AG04450 (cell line): ENCODE measurements at regions not wholly inside any gene's neighbourhood (a gene's known extent, or its start where the extent isn't known, plus 50 kb on each side); places are given as distances from the start of the nearest gene placed in this dataset.
A peak's percentile ranks its signal among the peaks of the same experiment; 100 is the strongest.

ENCODE experiments used
- CTCF ChIA-PET: fragments of 300-600, 350-600 bp; formaldehyde crosslinking; extraction: SDS; loops from one replicate; lab custom pipeline; 2022; ENCODE audit warnings: antibody characterized with exemption, inconsistent platforms; lab: Charles Lee
- POLR2A ChIA-PET: fragments of 350-600 bp; formaldehyde crosslinking; extraction: SDS; loops from one replicate; lab custom pipeline; 2021; ENCODE audit warnings: antibody characterized with exemption, inconsistent platforms; lab: Yijun Ruan, JAX
- DNase-seq: peaks from one replicate; pipeline ENCODE4 v3.0.0-alpha.2; 2011; ENCODE audit warnings: low read depth, low spot score
- H3K27ac ChIP-seq: one replicate; pipeline ENCODE4 v1.5.1; 2012; ENCODE audit warnings: low read depth, low read length, control low read depth
- H3K27me3 ChIP-seq: one replicate; pipeline ENCODE4 v1.6.0; 2012; ENCODE audit warnings: low read length; ENCODE audit not compliant: control insufficient read depth, insufficient read depth
- H3K4me3 ChIP-seq: 2 replicates; pipeline ENCODE4 v1.5.1; 2011; ENCODE audit warnings: mild to moderate bottlenecking, low read depth, low read length, control low read depth
- H3K9me3 ChIP-seq: 2 replicates; pipeline ENCODE4 v1.5.1; 2012; ENCODE audit warnings: low read length; ENCODE audit not compliant: control insufficient read depth, insufficient read depth
- TF ChIP-seq, protein P1 (sequence below): IDR thresholded peaks from 2 replicates; pipeline ENCODE4 v1.5.1; 2011; ENCODE audit warnings: low read depth, low read length, control low read depth, inconsistent platforms

- Histone ChIP-seq H3K4me3 (no peak overlapping the region), H3K27me3 (no peaks in the 10 kb centered on the region), H3K9me3 (no peaks in the 10 kb centered on the region), H3K27ac (no peak overlapping the region)
- no peak for DNase-seq
- POLR2A ChIA-PET = no interaction called here
- TF ChIP-seq, protein P1, sequence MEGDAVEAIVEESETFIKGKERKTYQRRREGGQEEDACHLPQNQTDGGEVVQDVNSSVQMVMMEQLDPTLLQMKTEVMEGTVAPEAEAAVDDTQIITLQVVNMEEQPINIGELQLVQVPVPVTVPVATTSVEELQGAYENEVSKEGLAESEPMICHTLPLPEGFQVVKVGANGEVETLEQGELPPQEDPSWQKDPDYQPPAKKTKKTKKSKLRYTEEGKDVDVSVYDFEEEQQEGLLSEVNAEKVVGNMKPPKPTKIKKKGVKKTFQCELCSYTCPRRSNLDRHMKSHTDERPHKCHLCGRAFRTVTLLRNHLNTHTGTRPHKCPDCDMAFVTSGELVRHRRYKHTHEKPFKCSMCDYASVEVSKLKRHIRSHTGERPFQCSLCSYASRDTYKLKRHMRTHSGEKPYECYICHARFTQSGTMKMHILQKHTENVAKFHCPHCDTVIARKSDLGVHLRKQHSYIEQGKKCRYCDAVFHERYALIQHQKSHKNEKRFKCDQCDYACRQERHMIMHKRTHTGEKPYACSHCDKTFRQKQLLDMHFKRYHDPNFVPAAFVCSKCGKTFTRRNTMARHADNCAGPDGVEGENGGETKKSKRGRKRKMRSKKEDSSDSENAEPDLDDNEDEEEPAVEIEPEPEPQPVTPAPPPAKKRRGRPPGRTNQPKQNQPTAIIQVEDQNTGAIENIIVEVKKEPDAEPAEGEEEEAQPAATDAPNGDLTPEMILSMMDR = no peak
- CTCF ChIA-PET = interaction anchor here (1.0 to 2.4 kb wide), 3 partner anchors 820 to 1034 kb away, joined by 3 to 9 read pairs (median 8); no protein-coding TSS in a partner anchor
These were observed 91.4 kb upstream of the MAD2L1 start for GRCh38 chr4:120158046-120158445.

DNA sequence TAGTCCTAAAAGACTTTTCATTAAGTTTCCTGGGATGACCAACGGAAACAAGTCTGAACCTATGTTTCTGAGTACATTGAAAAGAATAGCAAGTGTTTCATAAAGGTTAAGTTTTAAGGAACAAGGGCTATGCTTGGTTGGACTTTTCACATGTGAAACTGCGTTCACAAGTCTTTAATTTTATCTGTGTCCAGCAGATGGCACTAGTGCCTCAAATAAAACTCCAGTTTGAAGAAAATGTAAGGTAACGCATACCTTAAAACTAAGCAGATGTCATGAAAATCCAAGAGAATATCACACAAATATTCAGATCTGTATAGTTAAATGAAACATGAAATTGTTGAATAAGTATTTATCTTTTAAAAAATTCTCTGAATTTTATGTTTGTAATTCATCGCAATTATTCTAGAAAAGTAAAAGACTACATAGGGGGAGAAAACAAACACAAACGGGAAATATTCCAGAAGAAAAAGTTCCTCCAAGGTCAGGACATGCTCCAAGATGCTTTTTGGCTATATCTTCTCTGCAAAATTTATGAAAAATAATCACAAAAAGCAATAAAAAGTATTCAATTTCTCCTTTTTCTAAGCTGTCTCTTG, 89.6 kb upstream of the MAD2L1 start:
- no peak overlapping the region for H3K4me3 ChIP-seq
- no peak overlapping the region for H3K27ac ChIP-seq
- no peaks in the 10 kb centered on the region for H3K27me3 ChIP-seq
- H3K9me3 ChIP-seq = no peaks in the 10 kb centered on the region
- ChIA-PET CTCF (interaction anchor here (0.7 to 2.4 kb wide), 16 partner anchors 66 to 1036 kb away, joined by 3 to 15 read pairs (median 4); no protein-coding TSS in a partner anchor), POLR2A (no interaction called here)
- TF ChIP-seq, protein P1 = peak; percentile 62
- peak; percentile 49 for DNase-seq

- DNase-seq = no peak
- H3K27me3 ChIP-seq = no peaks in the 10 kb centered on the region
- ChIA-PET POLR2A (no interaction called here), CTCF (interaction anchor here (0.6 to 2.4 kb wide), 25 partner anchors 10 to 1037 kb away, joined by 3 to 16 read pairs (median 4); no protein-coding TSS in a partner anchor)
- H3K27ac ChIP-seq = no peak overlapping the region
- no peak overlapping the region for H3K4me3 ChIP-seq
- H3K9me3 ChIP-seq = no peaks in the 10 kb centered on the region
- TF ChIP-seq, protein P1 = no peak
These were observed 88.6 kb upstream of the MAD2L1 start for GRCh38 chr4:120155287-120155686.

DNA sequence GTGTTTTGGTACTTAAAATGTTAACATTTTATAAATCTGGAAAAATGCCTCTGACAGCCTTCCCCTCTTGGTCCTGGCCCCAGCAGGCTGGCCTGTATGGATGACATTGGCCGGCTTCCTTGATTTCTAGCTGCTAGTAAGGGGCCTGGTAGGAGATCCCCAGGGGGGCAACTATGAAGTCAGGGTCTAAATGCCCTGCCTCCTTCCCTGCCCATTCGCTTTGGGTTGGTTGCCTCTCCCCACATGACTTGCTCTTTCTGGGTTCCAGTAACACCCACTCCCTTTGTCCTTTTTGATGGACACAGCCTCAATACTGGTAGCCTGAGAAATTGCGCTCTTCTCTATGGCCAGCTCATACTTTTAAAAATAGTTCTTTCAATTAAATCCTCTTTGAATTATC, 78.0 kb upstream of the MAD2L1 start:
- Histone ChIP-seq H3K27ac (no peak overlapping the region), H3K27me3 (no peaks in the 10 kb centered on the region), H3K4me3 (no peak overlapping the region), H3K9me3 (no peaks in the 10 kb centered on the region)
- TF ChIP-seq, protein P1 = no peak
- ChIA-PET CTCF (interaction anchor here (3.4 kb wide), 1 partner anchor 10 kb away, joined by 15 read pairs; no protein-coding TSS in a partner anchor), POLR2A (no interaction called here)
- no peak for DNase-seq

GRCh38 chr4:120144041-120144440, 77.4 kb upstream of the MAD2L1 start:
- no peak for DNase-seq
- TF ChIP-seq, protein P1 = no peak
- no peaks in the 10 kb centered on the region for H3K27me3 ChIP-seq
- no peaks in the 10 kb centered on the region for H3K9me3 ChIP-seq
- ChIA-PET CTCF (interaction anchor here (3.4 kb wide), 1 partner anchor 11 kb away, joined by 15 read pairs; no protein-coding TSS in a partner anchor), POLR2A (no interaction called here)
- H3K27ac ChIP-seq = no peak overlapping the region
- no peak overlapping the region for H3K4me3 ChIP-seq
